CD8-positive, alpha-beta memory T cell (primary cell): ENCODE measurements at regions not wholly inside any gene's neighbourhood (a gene's known extent, or its start where the extent isn't known, plus 50 kb on each side); places are given as distances from the start of the nearest gene placed in this dataset.

ENCODE experiments used
- CTCF ChIA-PET: fragments of 350-600 bp; sonication (Branson Sonifier 250); formaldehyde crosslinking; loops from one replicate; lab custom pipeline; 2021; ENCODE audit warnings: antibody characterized with exemption; lab: Charles Lee
- POLR2A ChIA-PET: fragments of 350-600 bp; sonication (Branson Sonifier 250); formaldehyde crosslinking; loops from one replicate; lab custom pipeline; 2021; ENCODE audit warnings: antibody characterized with exemption; lab: Charles Lee
- DNase-seq, 5 donors: peaks; one replicate each; pipeline versions ENCODE4 v3.0.0 to v3.0.0-alpha.2; 2020 to 2022; ENCODE audit warnings: mixed read lengths in 1 of 5
- H3K27ac ChIP-seq: one replicate; pipeline ENCODE4 v1.7.0; 2013; ENCODE audit warnings: low read depth, mild to moderate bottlenecking, low read length, moderate library complexity
- H3K27me3 ChIP-seq: 2 replicates; pipeline ENCODE4 v1.7.0; 2013; ENCODE audit warnings: low read length, mild to moderate bottlenecking; ENCODE audit not compliant: insufficient read depth, poor library complexity, severe bottlenecking
- H3K36me3 ChIP-seq: 2 replicates; pipeline ENCODE4 v1.7.0; 2013; ENCODE audit warnings: mild to moderate bottlenecking, low read length, moderate library complexity; ENCODE audit not compliant: insufficient read depth
- H3K4me1 ChIP-seq: 2 replicates; pipeline ENCODE4 v1.7.0; 2013; ENCODE audit warnings: mild to moderate bottlenecking, low read length, moderate library complexity; ENCODE audit not compliant: insufficient read depth
- H3K4me3 ChIP-seq: 2 replicates; pipeline ENCODE4 v1.7.0; 2013; ENCODE audit warnings: mild to moderate bottlenecking, low read length
- H3K9me3 ChIP-seq: 2 replicates; pipeline ENCODE4 v1.7.0; 2013; ENCODE audit warnings: mild to moderate bottlenecking, low read length
- H3K27ac Mint-ChIP-seq, 8 donors: one replicate each; pipeline ENCODE4 v1.8.0; 2020 to 2021; ENCODE audit warnings: mixed read lengths in 8 of 8, mild to moderate bottlenecking in 6 of 8, inconsistent platforms in 3 of 8, moderate library complexity in 3 of 8
- H3K27me3 Mint-ChIP-seq, 2 donors: one replicate each; pipeline ENCODE4 v1.8.0; 2020 to 2021; ENCODE audit warnings: mixed read lengths in 2 of 2, mild to moderate bottlenecking in 1 of 2, moderate library complexity in 1 of 2
- H3K36me3 Mint-ChIP-seq, 3 donors: one replicate each; pipeline ENCODE4 v1.8.0; 2020 to 2021; ENCODE audit warnings: mixed read lengths in 3 of 3, inconsistent platforms in 1 of 3, mild to moderate bottlenecking in 1 of 3
- H3K4me1 Mint-ChIP-seq, 3 donors: one replicate each; pipeline ENCODE4 v1.8.0; 2020 to 2021; ENCODE audit warnings: mixed read lengths in 3 of 3, inconsistent platforms in 1 of 3, mild to moderate bottlenecking in 1 of 3
- H3K4me3 Mint-ChIP-seq, 7 donors: one replicate each; pipeline ENCODE4 v1.8.0; 2020 to 2021; ENCODE audit warnings: mixed read lengths in 7 of 7, mild to moderate bottlenecking in 6 of 7, moderate library complexity in 4 of 7, inconsistent platforms in 2 of 7
- H3K9me3 Mint-ChIP-seq, 5 donors: one replicate each; pipeline ENCODE4 v1.8.0; 2020 to 2022; ENCODE audit warnings: mixed read lengths in 5 of 5, mild to moderate bottlenecking in 3 of 5, moderate library complexity in 2 of 5, inconsistent platforms in 1 of 5

DNA sequence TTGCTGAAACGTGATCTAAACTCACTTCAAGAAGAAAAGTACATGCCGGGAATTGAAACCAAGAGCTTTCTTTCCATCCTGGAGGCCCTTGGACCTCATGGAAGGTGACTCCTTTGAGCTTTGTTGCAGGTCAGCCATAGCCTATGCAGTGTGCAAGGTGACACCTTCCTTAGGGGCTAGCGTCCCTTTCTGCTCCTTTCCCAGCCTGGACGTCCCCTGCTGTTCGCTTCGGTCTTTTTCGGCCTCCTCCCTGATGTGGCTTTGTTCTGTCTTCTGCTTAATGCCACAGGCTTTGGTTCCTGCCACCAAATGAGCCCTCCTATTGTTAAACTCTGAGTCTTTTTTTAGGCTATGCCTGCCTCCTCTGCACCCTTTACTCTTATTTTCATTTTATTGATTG, 308.8 kb downstream of the BRINP2 start:
- Mint-ChIP-seq H3K4me3 (no peak overlapping the region), H3K4me1 (no peaks in the 10 kb centered on the region), H3K36me3 (no peaks in the 10 kb centered on the region), H3K27ac (no peak overlapping the region), H3K27me3 (no peaks in the 10 kb centered on the region), H3K9me3 (peaks cover 0 to 31% (median 17%) of the 10 kb centered on the region in 5 donors)
- H3K27ac ChIP-seq = no peak overlapping the region
- DNase-seq = no peak
- no peaks in the 10 kb centered on the region for H3K36me3 ChIP-seq
- H3K9me3 ChIP-seq = no peaks in the 10 kb centered on the region
- H3K4me1 ChIP-seq = no peaks in the 10 kb centered on the region
- POLR2A ChIA-PET = no interaction called here
- no peak overlapping the region for H3K4me3 ChIP-seq
- H3K27me3 ChIP-seq = no peaks in the 10 kb centered on the region
- CTCF ChIA-PET = no interaction called here

DNA sequence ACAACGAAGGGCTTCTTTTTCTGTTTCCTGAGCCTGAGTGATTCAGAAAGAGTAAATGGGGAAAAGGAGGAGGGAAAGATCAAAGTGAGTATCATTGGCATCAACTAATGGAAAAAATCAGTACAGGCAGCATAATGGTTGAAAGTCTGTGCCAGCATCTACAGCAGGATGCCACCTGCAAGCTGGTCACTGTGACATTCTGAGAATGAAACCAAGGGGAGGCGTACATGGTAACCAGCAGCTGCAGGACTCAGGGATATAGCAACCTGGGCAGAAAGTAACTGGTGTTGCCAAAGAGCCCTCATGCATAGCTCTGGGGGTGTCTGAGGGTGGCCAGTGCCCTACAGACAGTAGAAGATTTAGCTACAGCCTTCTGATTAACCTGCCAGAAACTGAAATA, 305.9 kb downstream of the BRINP2 start:
- no peak for DNase-seq
- Histone ChIP-seq H3K27me3 (no peaks in the 10 kb centered on the region), H3K27ac (no peak overlapping the region), H3K4me1 (no peaks in the 10 kb centered on the region), H3K36me3 (no peaks in the 10 kb centered on the region), H3K4me3 (no peak overlapping the region), H3K9me3 (no peaks in the 10 kb centered on the region)
- Mint-ChIP-seq H3K9me3 (peaks cover 3 to 19% (median 12%) of the 10 kb centered on the region in 5 donors), H3K27me3 (no peaks in the 10 kb centered on the region), H3K4me1 (no peaks in the 10 kb centered on the region), H3K4me3 (no peak overlapping the region), H3K36me3 (no peaks in the 10 kb centered on the region), H3K27ac (no peak overlapping the region)
- ChIA-PET POLR2A (no interaction called here), CTCF (no interaction called here)

DNA sequence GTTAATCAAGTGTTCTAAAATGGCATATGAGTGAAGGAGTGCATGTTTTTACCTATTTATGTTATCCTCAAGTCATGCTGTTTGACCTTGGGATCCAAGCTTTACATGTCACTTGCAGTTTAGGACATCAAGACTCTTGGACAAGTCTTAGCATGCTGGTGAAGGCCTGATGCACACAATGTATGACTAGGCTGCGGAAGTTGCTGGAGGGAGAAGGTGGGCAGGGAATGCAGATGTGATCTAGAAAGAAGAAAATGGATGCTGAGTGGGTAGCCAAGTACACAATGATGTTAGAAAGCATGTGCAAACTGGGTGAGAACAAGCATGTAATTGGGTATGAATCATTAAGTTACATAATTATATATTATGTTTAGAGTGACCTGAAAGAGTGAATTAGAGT, 301.8 kb downstream of the BRINP2 start:
- Mint-ChIP-seq H3K9me3 (peaks cover 3 to 12% (median 4%) of the 10 kb centered on the region in 5 donors), H3K27me3 (no peaks in the 10 kb centered on the region), H3K36me3 (no peaks in the 10 kb centered on the region), H3K4me1 (no peaks in the 10 kb centered on the region), H3K4me3 (no peak overlapping the region), H3K27ac (no peak overlapping the region)
- Histone ChIP-seq H3K27ac (no peak overlapping the region), H3K4me3 (no peak overlapping the region), H3K4me1 (no peaks in the 10 kb centered on the region), H3K36me3 (no peaks in the 10 kb centered on the region), H3K9me3 (no peaks in the 10 kb centered on the region), H3K27me3 (no peaks in the 10 kb centered on the region)
- no peak for DNase-seq
- CTCF ChIA-PET = no interaction called here
- POLR2A ChIA-PET = no interaction called here

DNA sequence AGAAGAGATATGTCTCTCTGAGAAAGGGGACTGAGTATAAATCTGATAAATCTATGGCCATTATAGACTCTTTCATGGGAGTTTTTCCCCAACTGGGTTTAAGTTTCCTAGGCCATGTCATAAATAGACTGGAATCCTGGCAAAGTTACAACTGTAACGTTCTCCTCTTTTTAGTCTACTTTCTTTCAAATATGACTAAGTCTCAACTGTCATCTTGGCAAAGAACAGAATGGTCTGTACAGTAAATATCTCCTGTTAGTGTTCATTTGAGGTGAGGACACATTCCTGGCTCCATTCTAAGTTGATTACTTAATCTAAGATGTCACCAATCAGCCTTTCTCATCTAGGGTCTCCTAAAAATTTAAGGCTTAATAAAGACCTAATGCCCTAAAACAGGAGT, 300.5 kb downstream of the BRINP2 start:
- ChIA-PET POLR2A (no interaction called here), CTCF (no interaction called here)
- Mint-ChIP-seq H3K36me3 (no peaks in the 10 kb centered on the region), H3K9me3 (peaks cover 3 to 8% (median 5%) of the 10 kb centered on the region in 5 donors), H3K4me3 (no peak overlapping the region), H3K4me1 (no peaks in the 10 kb centered on the region), H3K27me3 (no peaks in the 10 kb centered on the region), H3K27ac (no peak overlapping the region)
- Histone ChIP-seq H3K4me3 (no peak overlapping the region), H3K36me3 (no peaks in the 10 kb centered on the region), H3K9me3 (no peaks in the 10 kb centered on the region), H3K27me3 (no peaks in the 10 kb centered on the region), H3K27ac (no peak overlapping the region), H3K4me1 (no peaks in the 10 kb centered on the region)
- DNase-seq = no peak

DNA sequence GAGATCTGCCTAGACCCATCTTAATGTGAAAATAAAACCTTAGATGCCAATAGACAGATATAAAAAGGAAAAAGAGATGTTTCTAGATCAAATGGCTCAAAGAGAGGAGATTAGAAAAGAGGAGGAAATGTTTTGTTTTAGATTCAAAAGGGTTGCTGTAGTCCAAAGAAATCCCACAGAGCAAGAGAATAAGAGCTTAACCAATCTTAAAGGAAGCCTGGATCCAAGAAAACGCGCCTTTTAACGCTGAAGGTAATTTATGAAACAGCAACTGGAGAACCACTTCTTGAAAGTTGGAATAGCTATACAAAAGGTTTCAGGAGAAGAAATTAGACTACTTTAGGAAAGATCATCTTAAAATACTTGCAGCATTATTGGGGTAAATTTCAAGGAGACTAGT, 298.8 kb downstream of the BRINP2 start:
- Mint-ChIP-seq H3K36me3 (no peaks in the 10 kb centered on the region), H3K27ac (no peak overlapping the region), H3K4me3 (no peak overlapping the region), H3K4me1 (no peaks in the 10 kb centered on the region), H3K9me3 (peaks cover 2 to 7% (median 5%) of the 10 kb centered on the region in 5 donors), H3K27me3 (no peaks in the 10 kb centered on the region)
- Histone ChIP-seq H3K4me3 (no peak overlapping the region), H3K9me3 (no peaks in the 10 kb centered on the region), H3K36me3 (no peaks in the 10 kb centered on the region), H3K27ac (no peak overlapping the region), H3K4me1 (no peaks in the 10 kb centered on the region), H3K27me3 (no peaks in the 10 kb centered on the region)
- DNase-seq = no peak
- CTCF ChIA-PET = interaction anchor here (0.7 kb wide), 1 partner anchor 168 kb away, joined by 3 read pairs; no protein-coding TSS in a partner anchor
- POLR2A ChIA-PET = no interaction called here

DNA sequence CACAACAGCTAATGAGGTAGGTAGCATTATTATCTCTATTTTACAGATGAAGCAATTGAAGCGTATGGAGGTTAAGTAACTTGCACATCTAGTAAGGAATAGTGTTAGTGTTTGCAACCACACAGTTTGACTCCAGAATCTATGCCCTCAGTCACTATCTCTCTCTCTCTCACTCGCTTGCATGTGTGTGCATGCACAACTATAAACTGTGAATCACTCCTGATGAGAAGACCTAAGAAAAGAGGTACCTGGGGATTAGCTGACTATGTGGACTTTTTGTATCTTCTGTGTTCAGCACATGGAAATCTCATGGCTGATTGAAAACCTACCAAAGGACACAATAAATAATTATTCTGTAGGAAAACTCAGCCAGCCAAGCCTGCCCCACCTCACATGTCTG, 295.5 kb downstream of the BRINP2 start:
- Histone ChIP-seq H3K36me3 (no peaks in the 10 kb centered on the region), H3K4me3 (no peak overlapping the region), H3K4me1 (no peaks in the 10 kb centered on the region), H3K9me3 (no peaks in the 10 kb centered on the region), H3K27me3 (no peaks in the 10 kb centered on the region), H3K27ac (no peak overlapping the region)
- CTCF ChIA-PET = no interaction called here
- Mint-ChIP-seq H3K36me3 (no peaks in the 10 kb centered on the region), H3K9me3 (peaks cover 3 to 23% (median 5%) of the 10 kb centered on the region in 5 donors), H3K4me3 (no peak overlapping the region), H3K27ac (no peak overlapping the region), H3K4me1 (no peaks in the 10 kb centered on the region), H3K27me3 (no peaks in the 10 kb centered on the region)
- no peak for DNase-seq
- POLR2A ChIA-PET = no interaction called here

DNA sequence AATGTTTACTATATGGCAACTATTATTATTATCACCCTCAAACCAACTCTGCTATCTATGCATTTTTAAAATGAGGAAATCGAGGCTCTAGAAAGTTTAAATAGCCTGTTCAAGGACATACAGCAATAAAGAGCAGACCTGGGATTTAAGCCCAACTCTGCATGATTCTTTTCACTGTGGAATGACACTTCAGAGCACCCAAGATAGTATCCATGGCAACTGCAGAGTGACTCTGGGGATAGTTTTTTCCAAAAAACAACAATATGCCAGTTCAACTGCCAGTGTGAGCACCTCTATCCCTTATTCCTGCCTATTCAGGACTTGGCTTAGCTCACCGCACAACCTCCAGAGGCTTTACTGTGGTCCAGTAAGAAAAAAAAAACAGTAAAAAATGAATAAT, 293.9 kb downstream of the BRINP2 start:
- Histone ChIP-seq H3K27me3 (no peaks in the 10 kb centered on the region), H3K4me3 (no peak overlapping the region), H3K36me3 (no peaks in the 10 kb centered on the region), H3K4me1 (no peaks in the 10 kb centered on the region), H3K27ac (no peak overlapping the region), H3K9me3 (no peaks in the 10 kb centered on the region)
- Mint-ChIP-seq H3K4me3 (no peak overlapping the region), H3K4me1 (no peaks in the 10 kb centered on the region), H3K27me3 (no peaks in the 10 kb centered on the region), H3K27ac (no peak overlapping the region), H3K9me3 (peaks cover 3 to 20% (median 6%) of the 10 kb centered on the region in 5 donors), H3K36me3 (no peaks in the 10 kb centered on the region)
- DNase-seq = no peak
- ChIA-PET CTCF (no interaction called here), POLR2A (no interaction called here)

DNA sequence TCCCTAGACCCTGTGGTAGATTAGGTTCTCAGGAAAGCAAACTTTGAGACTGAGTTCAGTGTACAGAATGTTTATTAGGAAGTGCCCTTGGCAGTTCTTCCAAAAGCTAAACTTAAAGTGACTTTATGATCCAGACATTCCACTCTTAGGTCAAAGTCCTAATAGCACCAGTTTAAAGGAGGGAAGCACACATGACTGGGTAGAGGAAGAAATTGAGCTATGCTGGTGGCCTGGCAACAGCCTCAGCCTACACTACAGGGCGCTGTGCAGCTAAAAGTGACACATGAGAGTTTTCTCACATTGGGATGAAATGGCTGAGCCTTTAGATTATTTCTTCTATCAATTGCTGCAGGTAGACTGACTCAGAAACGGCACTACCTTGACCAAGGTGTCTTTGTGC, 280.4 kb downstream of the BRINP2 start:
- Histone ChIP-seq H3K4me1 (no peaks in the 10 kb centered on the region), H3K36me3 (no peaks in the 10 kb centered on the region), H3K4me3 (no peak overlapping the region), H3K27me3 (no peaks in the 10 kb centered on the region), H3K27ac (no peak overlapping the region), H3K9me3 (no peaks in the 10 kb centered on the region)
- Mint-ChIP-seq H3K4me3 (no peak overlapping the region), H3K27ac (no peak overlapping the region), H3K27me3 (peaks cover 0 to 1% of the 10 kb centered on the region in 2 donors), H3K36me3 (no peaks in the 10 kb centered on the region), H3K9me3 (peaks cover 3 to 12% (median 5%) of the 10 kb centered on the region in 5 donors), H3K4me1 (no peaks in the 10 kb centered on the region)
- ChIA-PET POLR2A (no interaction called here), CTCF (interaction anchor here (1.5 kb wide), 1 partner anchor 9 kb away, joined by 3 read pairs; no protein-coding TSS in a partner anchor)
- no peak for DNase-seq
